H1 (cell line): ENCODE measurements at regions not wholly inside any gene's neighbourhood (a gene's known extent, or its start where the extent isn't known, plus 50 kb on each side); places are given as distances from the start of the nearest gene placed in this dataset.

ENCODE experiments used
- CTCF ChIA-PET: fragments of 300-600 bp; sonication (Branson Sonifier 250); formaldehyde crosslinking; loops from one replicate; lab custom pipeline; 2021; ENCODE audit not compliant: partially characterized antibody; lab: Charles Lee
- POLR2A ChIA-PET: fragments of 300-600 bp; sonication (Branson Sonifier 250); formaldehyde crosslinking; loops from one replicate; lab custom pipeline; 2021; ENCODE audit warnings: inconsistent platforms; ENCODE audit not compliant: partially characterized antibody; lab: Charles Lee
- DNase-seq, 2 experiments: peaks; one replicate each; pipeline versions ENCODE4 v3.0.0 to v3.0.0-alpha.2; 2010 to 2022; ENCODE audit warnings: low spot score in 2 of 2, low read depth in 1 of 2, mixed read lengths in 1 of 2
- FAIRE-seq: peaks from 2 replicates; lab custom pipeline; 2011; peaks lifted over from hg19 to GRCh38; lab: Jason Lieb, UNC
- H2AFZ ChIP-seq: 2 replicates; pipeline ENCODE4 v1.8.1; 2012; ENCODE audit warnings: low read length, inconsistent platforms
- H2AK5ac ChIP-seq: 2 replicates; pipeline ENCODE4 v1.6.1; 2013; ENCODE audit warnings: low read depth, low read length
- H2BK120ac ChIP-seq: replicated peaks from 2 replicates; pipeline ENCODE3; 2013; ENCODE audit warnings: low read depth, low read length, inconsistent platforms
- H2BK12ac ChIP-seq: 2 replicates; pipeline ENCODE4 v1.6.1; 2013; ENCODE audit warnings: low read depth, low read length
- H2BK15ac ChIP-seq: 2 replicates; pipeline ENCODE4 v1.6.1; 2013; ENCODE audit warnings: low read length
- H2BK20ac ChIP-seq: 2 replicates; pipeline ENCODE4 v1.6.1; 2013; ENCODE audit warnings: low read length
- H2BK5ac ChIP-seq: 2 replicates; pipeline ENCODE4 v1.6.1; 2013; ENCODE audit warnings: low read depth, low read length
- H3K14ac ChIP-seq: 2 replicates; pipeline ENCODE4 v1.6.1; 2013; ENCODE audit warnings: inconsistent platforms; ENCODE audit not compliant: insufficient read length
- H3K18ac ChIP-seq: 2 replicates; pipeline ENCODE4 v1.6.1; 2013; ENCODE audit warnings: low read length; ENCODE audit errors: extremely low read depth
- H3K23ac ChIP-seq: 2 replicates; pipeline ENCODE4 v1.6.1; 2013; ENCODE audit warnings: inconsistent platforms; ENCODE audit not compliant: insufficient read length
- H3K23me2 ChIP-seq: 2 replicates; pipeline ENCODE4 v1.6.1; 2013; ENCODE audit warnings: low read depth, low read length
- H3K27ac ChIP-seq: 2 replicates; pipeline ENCODE4 v1.6.1; 2011; ENCODE audit warnings: low read depth, low read length, inconsistent platforms
- H3K27me3 ChIP-seq, 4 experiments: replicated peaks in 1 of 4; 1 replicate in 1 of 4; 2 replicates in 3 of 4; pipeline versions ENCODE4 v1.6.1 to v1.8.1; 2011 to 2013; ENCODE audit warnings: low read length in 3 of 4, mild to moderate bottlenecking in 3 of 4, inconsistent platforms in 2 of 4, mixed read lengths in 2 of 4, moderate library complexity in 1 of 4; ENCODE audit not compliant: control insufficient read depth in 3 of 4, insufficient read depth in 3 of 4; ENCODE audit errors: extremely low read depth in 1 of 4
- H3K36me3 ChIP-seq, 4 experiments: 2 replicates each; pipeline versions ENCODE4 v1.6.1 to v1.8.1; 2011 to 2013; ENCODE audit warnings: mild to moderate bottlenecking in 4 of 4, low read length in 3 of 4, moderate library complexity in 2 of 4, control low read depth in 1 of 4, inconsistent platforms in 1 of 4; ENCODE audit not compliant: insufficient read depth in 4 of 4, control insufficient read depth in 2 of 4
- H3K4ac ChIP-seq: replicated peaks from 2 replicates; pipeline ENCODE3; 2013; ENCODE audit warnings: low read length, low read depth, mixed read lengths, inconsistent platforms; ENCODE audit not compliant: insufficient read length
- H3K4me1 ChIP-seq, 4 experiments: replicated peaks in 1 of 4; 1 replicate in 1 of 4; 2 replicates in 3 of 4; pipeline versions ENCODE4 v1.6.1 to v1.8.1; 2011 to 2013; ENCODE audit warnings: low read length in 3 of 4, inconsistent platforms in 2 of 4, mixed read lengths in 1 of 4; ENCODE audit not compliant: insufficient read depth in 4 of 4, control insufficient read depth in 3 of 4
- H3K4me2 ChIP-seq, 2 experiments: 2 replicates each; pipeline versions ENCODE4 v1.6.1 to v1.8.1; 2011 to 2013; ENCODE audit warnings: low read depth in 2 of 2, low read length in 2 of 2, control low read depth in 1 of 2, inconsistent platforms in 1 of 2, mild to moderate bottlenecking in 1 of 2; ENCODE audit not compliant: insufficient read depth in 1 of 2
- H3K4me3 ChIP-seq, 4 experiments: fragments of 200-600, 300-600 bp in 1 of 4; sonication (generic), shearing (Covaris generic), sonication (Bioruptor Twin) in 1 of 4; 2 replicates each; pipeline versions ENCODE4 v1.5.1 to v1.8.1; 2011 to 2016; ENCODE audit warnings: low read length in 4 of 4, low read depth in 3 of 4, control low read depth in 2 of 4, inconsistent platforms in 2 of 4, mild to moderate bottlenecking in 2 of 4, mixed read lengths in 1 of 4, moderate library complexity in 1 of 4; ENCODE audit not compliant: insufficient read depth in 2 of 4; ENCODE audit errors: extremely low read depth in 1 of 4
- H3K56ac ChIP-seq: replicated peaks from 2 replicates; pipeline ENCODE3; 2013; ENCODE audit warnings: low read depth, mild to moderate bottlenecking, mixed read lengths, low read length, inconsistent platforms; ENCODE audit not compliant: insufficient read length
- H3K79me1 ChIP-seq: 2 replicates; pipeline ENCODE4 v1.6.1; 2013; ENCODE audit warnings: low read depth, low read length, control low read depth
- H3K79me2 ChIP-seq, 2 experiments: 2 replicates each; pipeline versions ENCODE4 v1.6.1 to v1.8.1; 2012 to 2013; ENCODE audit warnings: low read length in 2 of 2, mild to moderate bottlenecking in 2 of 2, inconsistent platforms in 1 of 2; ENCODE audit not compliant: insufficient read depth in 2 of 2, control insufficient read depth in 1 of 2
- H3K9ac ChIP-seq, 4 experiments: replicated peaks in 1 of 4; 1 replicate in 1 of 4; 2 replicates in 3 of 4; pipeline versions ENCODE4 v1.6.1 to v1.8.1; 2011 to 2013; ENCODE audit warnings: low read depth in 3 of 4, low read length in 3 of 4, control low read depth in 2 of 4, mild to moderate bottlenecking in 2 of 4, moderate library complexity in 2 of 4, inconsistent platforms in 1 of 4; ENCODE audit errors: extremely low read depth in 1 of 4
- H3K9me3 ChIP-seq, 2 experiments: 2 replicates each; pipeline versions ENCODE4 v1.6.1 to v1.8.1; 2012 to 2013; ENCODE audit warnings: mild to moderate bottlenecking in 2 of 2, moderate library complexity in 2 of 2, control low read depth in 1 of 2, inconsistent platforms in 1 of 2, low read depth in 1 of 2, low read length in 1 of 2, mixed read lengths in 1 of 2; ENCODE audit not compliant: insufficient read depth in 2 of 2
- H4K20me1 ChIP-seq, 2 experiments: replicated peaks in 1 of 2; 2 replicates each; pipeline versions ENCODE3 to v1.8.1; 2011 to 2013; ENCODE audit warnings: inconsistent platforms in 2 of 2, low read length in 2 of 2, mild to moderate bottlenecking in 1 of 2; ENCODE audit not compliant: insufficient read depth in 2 of 2, control insufficient read depth in 1 of 2
- H4K5ac ChIP-seq: 2 replicates; pipeline ENCODE4 v1.6.1; 2013; ENCODE audit warnings: low read length, low read depth, mixed read lengths, inconsistent platforms; ENCODE audit not compliant: insufficient read length
- H4K8ac ChIP-seq: 2 replicates; pipeline ENCODE4 v1.8.0; 2013; ENCODE audit warnings: mild to moderate bottlenecking, moderate library complexity, low read length, inconsistent platforms; ENCODE audit not compliant: insufficient read depth; ENCODE audit errors: extremely low read depth
- H4K91ac ChIP-seq: replicated peaks from 2 replicates; pipeline ENCODE3; 2013; ENCODE audit warnings: low read length, mixed read lengths, inconsistent platforms; ENCODE audit not compliant: insufficient read length
- BACH1 ChIP-seq: IDR thresholded peaks from 2 replicates; pipeline ENCODE4 v1.6.1; 2012; ENCODE audit warnings: low read length, improper control_type of control experiment
- GTF2F1 ChIP-seq: IDR thresholded peaks from 2 replicates; pipeline ENCODE4 v1.6.1; 2012; ENCODE audit warnings: low read depth, low read length, improper control_type of control experiment, borderline replicate concordance
- JUN ChIP-seq: IDR thresholded peaks from 2 replicates; pipeline ENCODE4 v1.6.1; 2011; ENCODE audit warnings: low read depth, mild to moderate bottlenecking, improper control_type of control experiment, low read length
- POU5F1 ChIP-seq: IDR thresholded peaks from 2 replicates; pipeline ENCODE4 v1.6.1; 2011; ENCODE audit warnings: low read depth, mild to moderate bottlenecking, low read length, moderate library complexity
- RXRA ChIP-seq: IDR thresholded peaks from 2 replicates; pipeline ENCODE4 v1.6.1; 2011; ENCODE audit warnings: low read depth, mild to moderate bottlenecking, low read length, moderate library complexity; ENCODE audit not compliant: insufficient read depth
- SAP30 ChIP-seq: fragments of 300-600 bp; sonication (generic); IDR thresholded peaks from 2 replicates; pipeline ENCODE4 v1.7.1; 2012; ENCODE audit warnings: low read length, moderate library complexity, mild to moderate bottlenecking, inconsistent platforms; ENCODE audit not compliant: insufficient read depth, insufficient replicate concordance
- SP4 ChIP-seq: IDR thresholded peaks from 2 replicates; pipeline ENCODE4 v1.6.1; 2012; ENCODE audit warnings: low read length, inconsistent platforms
- SUZ12 ChIP-seq: fragments of 200-600 bp; sonication (generic); IDR thresholded peaks from 2 replicates; pipeline ENCODE4 v1.6.1; 2012; ENCODE audit warnings: mild to moderate bottlenecking, inconsistent platforms, low read length, moderate library complexity, mixed read lengths
- WGBS, 2 experiments: shearing (Covaris generic) in 1 of 2; methylation state at CpG; one replicate each; pipeline versions ENCODE4 v1.1.6 to v1.1.7; 2013 to 2015; ENCODE audit warnings: low lambda C conversion rate in 2 of 2, mixed read lengths in 2 of 2, inconsistent platforms in 1 of 2, low coverage in 1 of 2, missing lambda C conversion rate in 1 of 2; ENCODE audit not compliant: insufficient replicate concordance in 2 of 2, insufficient coverage in 1 of 2, insufficient read length in 1 of 2; ENCODE audit errors: extremely low coverage in 1 of 2, missing lambda C conversion rate in 1 of 2; 5-methylcytosine and 5-hydroxymethylcytosine counted together
- TF ChIP-seq, protein P1 (sequence below): IDR thresholded peaks from 2 replicates; pipeline ENCODE4 v1.6.1; 2012; ENCODE audit warnings: inconsistent platforms

DNA sequence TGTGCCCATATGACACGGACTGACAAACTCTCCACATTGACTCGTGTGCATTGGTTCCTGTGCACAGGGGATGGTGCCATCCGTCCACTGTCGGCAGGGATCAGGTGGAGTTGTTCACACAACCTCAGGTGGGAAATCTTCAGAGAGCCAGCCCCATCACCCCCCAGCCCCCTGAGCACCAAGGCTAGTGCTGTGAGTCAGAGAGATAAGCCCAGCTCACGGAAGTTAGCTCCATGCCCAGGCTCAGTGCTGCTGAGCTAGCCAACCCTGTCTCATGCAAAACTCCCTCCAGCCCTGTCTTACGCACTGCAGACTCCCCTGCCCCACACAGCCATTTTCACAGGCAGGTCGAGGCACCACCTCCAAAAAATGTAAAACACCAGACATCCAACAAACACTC is 139.0 kb upstream of the NGF start:
- CTCF ChIA-PET: interaction anchor here (0.6 to 3.5 kb wide), 12 partner anchors 11 to 1546 kb away, joined by 3 to 16 read pairs (median 3); no protein-coding TSS in a partner anchor

More for the DNA sequence above, 139.0 kb upstream of the NGF start:
- DNase-seq: no peak
- Histone ChIP-seq H4K5ac (no peak overlapping the region), H3K36me3 (no peaks in the 10 kb centered on the region), H3K79me1 (no peaks in the 10 kb centered on the region), H3K23me2 (no peaks in the 10 kb centered on the region), H3K27me3 (no peaks in the 10 kb centered on the region), H2BK15ac (no peak overlapping the region), H3K27ac (no peak overlapping the region), H3K14ac (no peak overlapping the region), H3K18ac (no peak overlapping the region), H3K4me3 (no peak overlapping the region), H4K91ac (no peak overlapping the region), H2BK20ac (no peak overlapping the region), H2AFZ (no peak overlapping the region), H4K8ac (no peak overlapping the region; the same call in 1 of the 2 replicates), H3K4me1 (no peaks in the 10 kb centered on the region; a peak in 1 of 7 replicates), H4K20me1 (no peaks in the 10 kb centered on the region), H2AK5ac (no peak overlapping the region), H3K4me2 (no peak overlapping the region), H2BK12ac (no peak overlapping the region), H2BK120ac (no peak overlapping the region), H2BK5ac (no peak overlapping the region), H3K9me3 (no peaks in the 10 kb centered on the region), H3K9ac (no peak overlapping the region), H3K79me2 (no peaks in the 10 kb centered on the region), H3K56ac (no peak overlapping the region), H3K23ac (no peak overlapping the region), H3K4ac (no peak overlapping the region)
- no peak for FAIRE-seq
- 92% methylated on average over 7 of the region's 7 CpGs; no CpG with 5 or more reads in 1 of the 2 experiments for WGBS, 2 experiments
- POLR2A ChIA-PET: no interaction called here
- no peak for TF ChIP-seq RXRA
- no peak for TF ChIP-seq POU5F1
- no peak for TF ChIP-seq GTF2F1
- TF ChIP-seq SP4: no peak
- TF ChIP-seq JUN: no peak
- TF ChIP-seq BACH1: no peak
- TF ChIP-seq SAP30: no peak
- no peak for TF ChIP-seq SUZ12
- TF ChIP-seq, protein P1, sequence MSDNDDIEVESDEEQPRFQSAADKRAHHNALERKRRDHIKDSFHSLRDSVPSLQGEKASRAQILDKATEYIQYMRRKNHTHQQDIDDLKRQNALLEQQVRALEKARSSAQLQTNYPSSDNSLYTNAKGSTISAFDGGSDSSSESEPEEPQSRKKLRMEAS: no peak
